Right lobe of liver (tissue), 4 donors: ENCODE measurements at regions not wholly inside any gene's neighbourhood (a gene's known extent, or its start where the extent isn't known, plus 50 kb on each side); places are given as distances from the start of the nearest gene placed in this dataset.

Experiments
- POLR2A ChIP-seq: fragments of 450-650 bp; IDR thresholded peaks from one replicate; pipeline ENCODE4 v1.6.1; 2017; ENCODE audit warnings: antibody characterized with exemption, mild to moderate bottlenecking
- TF ChIP-seq, protein P1 (sequence below), 4 donors: fragments of 200-600 bp in 3 of 4; fragments of 450-650 bp in 1 of 4; IDR thresholded peaks; one replicate each; pipeline versions ENCODE4 v1.5.1 to v1.8.0; 2016 to 2022; ENCODE audit warnings: antibody characterized with exemption in 4 of 4, mild to moderate bottlenecking in 2 of 4
- donor health status: DM: no; HTN: no; CAD: no.
- donor health status: DM: no; HTN: no; CAD: no.
- donor health status: DM: no; HTN: yes; CAD: no.

DNA sequence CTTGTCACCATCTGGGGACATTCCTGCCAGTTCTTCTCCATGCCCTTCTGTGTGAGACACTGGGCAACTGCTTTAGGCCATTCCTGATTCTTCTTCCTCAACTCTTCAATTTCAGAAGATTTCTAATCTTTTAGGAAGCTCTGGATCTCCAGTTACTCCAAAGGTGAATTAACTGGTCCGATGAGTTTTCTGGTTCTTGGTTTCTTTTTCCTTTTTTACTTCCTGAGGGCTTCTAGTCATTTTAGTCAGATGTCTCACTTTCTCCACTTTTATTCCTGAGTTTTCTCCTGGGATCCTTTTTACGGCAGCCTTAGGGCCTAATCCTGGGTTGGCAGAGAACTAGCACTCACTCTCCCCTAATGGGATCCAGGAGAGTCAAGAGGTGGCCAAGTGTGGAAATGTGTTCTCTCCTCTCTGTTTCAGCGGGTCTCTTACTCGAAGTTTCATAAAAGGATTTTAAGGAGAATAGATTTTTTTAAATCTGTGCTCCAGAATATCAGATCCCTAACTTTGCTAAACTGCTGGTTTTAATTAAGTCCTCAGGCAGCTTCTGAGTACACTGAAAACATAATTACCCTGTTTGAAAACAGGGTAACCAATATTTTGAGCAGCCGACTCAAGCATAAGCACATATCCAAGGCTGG is 107.6 kb downstream of the RMI2 start:
- TF ChIP-seq, protein P1, sequence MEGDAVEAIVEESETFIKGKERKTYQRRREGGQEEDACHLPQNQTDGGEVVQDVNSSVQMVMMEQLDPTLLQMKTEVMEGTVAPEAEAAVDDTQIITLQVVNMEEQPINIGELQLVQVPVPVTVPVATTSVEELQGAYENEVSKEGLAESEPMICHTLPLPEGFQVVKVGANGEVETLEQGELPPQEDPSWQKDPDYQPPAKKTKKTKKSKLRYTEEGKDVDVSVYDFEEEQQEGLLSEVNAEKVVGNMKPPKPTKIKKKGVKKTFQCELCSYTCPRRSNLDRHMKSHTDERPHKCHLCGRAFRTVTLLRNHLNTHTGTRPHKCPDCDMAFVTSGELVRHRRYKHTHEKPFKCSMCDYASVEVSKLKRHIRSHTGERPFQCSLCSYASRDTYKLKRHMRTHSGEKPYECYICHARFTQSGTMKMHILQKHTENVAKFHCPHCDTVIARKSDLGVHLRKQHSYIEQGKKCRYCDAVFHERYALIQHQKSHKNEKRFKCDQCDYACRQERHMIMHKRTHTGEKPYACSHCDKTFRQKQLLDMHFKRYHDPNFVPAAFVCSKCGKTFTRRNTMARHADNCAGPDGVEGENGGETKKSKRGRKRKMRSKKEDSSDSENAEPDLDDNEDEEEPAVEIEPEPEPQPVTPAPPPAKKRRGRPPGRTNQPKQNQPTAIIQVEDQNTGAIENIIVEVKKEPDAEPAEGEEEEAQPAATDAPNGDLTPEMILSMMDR (IDR thresholded peaks at IDR 0.05), result no peak
- TF ChIP-seq POLR2A, result no peak
